ENCODE measurements at regions not wholly inside any gene's neighbourhood (a gene's known extent, or its start where the extent isn't known, plus 50 kb on each side); places are given as distances from the start of the nearest gene placed in this dataset.
"Not testable (repeated sequence)": the region's sequence is repeated elsewhere in the genome, so short reads cannot be mapped to it uniquely, and the experiment has no call there.

DNA sequence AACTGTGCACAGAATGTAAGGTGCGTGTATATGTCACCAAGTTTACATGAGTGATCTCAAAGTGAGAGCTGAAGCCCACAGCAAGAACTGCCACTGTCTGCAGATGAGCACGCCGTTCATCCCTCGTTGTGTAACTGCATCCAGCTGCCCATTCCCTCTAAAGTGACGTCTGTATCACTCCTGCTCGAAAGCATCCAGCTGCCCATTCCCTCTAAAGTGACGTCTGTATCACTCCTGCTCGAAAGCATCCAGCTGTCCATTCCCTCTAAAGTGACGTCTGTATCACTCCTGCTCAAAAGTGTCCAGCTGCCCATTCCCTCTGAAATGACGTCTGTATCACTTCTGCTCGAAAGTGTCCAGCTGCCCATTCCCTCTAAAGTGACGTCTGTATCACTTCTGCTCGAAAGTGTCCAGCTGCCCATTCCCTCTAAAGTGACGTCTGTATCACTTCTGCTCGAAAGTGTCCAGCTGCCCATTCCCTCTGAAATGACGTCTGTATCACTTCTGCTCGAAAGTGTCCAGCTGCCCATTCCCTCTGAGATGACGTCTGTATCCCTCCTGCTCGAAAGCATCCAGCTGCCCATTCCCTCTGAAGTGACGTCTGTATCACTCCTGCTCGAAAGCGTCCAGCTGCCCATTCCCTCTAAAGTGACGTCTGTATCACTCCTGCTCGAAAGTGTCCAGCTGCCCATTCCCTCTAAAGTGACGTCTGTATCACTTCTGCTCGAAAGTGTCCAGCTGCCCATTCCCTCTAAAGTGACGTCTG lies 871.4 kb downstream of the TRIML1 start:
- TF ChIP-seq, protein P1, sequence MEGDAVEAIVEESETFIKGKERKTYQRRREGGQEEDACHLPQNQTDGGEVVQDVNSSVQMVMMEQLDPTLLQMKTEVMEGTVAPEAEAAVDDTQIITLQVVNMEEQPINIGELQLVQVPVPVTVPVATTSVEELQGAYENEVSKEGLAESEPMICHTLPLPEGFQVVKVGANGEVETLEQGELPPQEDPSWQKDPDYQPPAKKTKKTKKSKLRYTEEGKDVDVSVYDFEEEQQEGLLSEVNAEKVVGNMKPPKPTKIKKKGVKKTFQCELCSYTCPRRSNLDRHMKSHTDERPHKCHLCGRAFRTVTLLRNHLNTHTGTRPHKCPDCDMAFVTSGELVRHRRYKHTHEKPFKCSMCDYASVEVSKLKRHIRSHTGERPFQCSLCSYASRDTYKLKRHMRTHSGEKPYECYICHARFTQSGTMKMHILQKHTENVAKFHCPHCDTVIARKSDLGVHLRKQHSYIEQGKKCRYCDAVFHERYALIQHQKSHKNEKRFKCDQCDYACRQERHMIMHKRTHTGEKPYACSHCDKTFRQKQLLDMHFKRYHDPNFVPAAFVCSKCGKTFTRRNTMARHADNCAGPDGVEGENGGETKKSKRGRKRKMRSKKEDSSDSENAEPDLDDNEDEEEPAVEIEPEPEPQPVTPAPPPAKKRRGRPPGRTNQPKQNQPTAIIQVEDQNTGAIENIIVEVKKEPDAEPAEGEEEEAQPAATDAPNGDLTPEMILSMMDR (IDR thresholded peaks at IDR 0.05): not testable (repeated sequence)
- not testable (repeated sequence) for TF ChIP-seq POLR2A, EP300 (IDR thresholded peaks at IDR 0.05)
